Activated B cell treated with CpG ODN at 0.5 μM for 24 hours (primary cell): ENCODE measurements at regions not wholly inside any gene's neighbourhood (a gene's known extent, or its start where the extent isn't known, plus 50 kb on each side); places are given as distances from the start of the nearest gene placed in this dataset.

ENCODE experiments used
- ATAC-seq: fragments of 200-7000 bp; cut with Tn5 transposase; one replicate; pipeline ENCODE4 v1.10.0; 2021; ENCODE audit warnings: low read depth, mild to moderate bottlenecking, moderate library complexity
- CTCF ChIA-PET: fragments of 350-600 bp; sonication (Branson Sonifier 250); formaldehyde crosslinking; loops from one replicate; lab custom pipeline; 2021; ENCODE audit warnings: antibody characterized with exemption; lab: Charles Lee
- POLR2A ChIA-PET: fragments of 350-600 bp; sonication (Branson Sonifier 250); formaldehyde crosslinking; loops from one replicate; lab custom pipeline; 2021; ENCODE audit warnings: antibody characterized with exemption; lab: Charles Lee
- DNase-seq: peaks from one replicate; pipeline ENCODE4 v3.0.0; 2022
- H3K27ac Mint-ChIP-seq: one replicate; pipeline ENCODE4 v1.8.0; 2020; ENCODE audit warnings: mixed read lengths
- H3K27me3 Mint-ChIP-seq: one replicate; pipeline ENCODE4 v1.8.0; 2021; ENCODE audit warnings: mixed read lengths
- H3K36me3 Mint-ChIP-seq: one replicate; pipeline ENCODE4 v1.8.0; 2021; ENCODE audit warnings: low read depth, mixed read lengths
- H3K4me1 Mint-ChIP-seq: one replicate; pipeline ENCODE4 v1.8.0; 2021; ENCODE audit warnings: mixed read lengths
- H3K4me3 Mint-ChIP-seq: one replicate; pipeline ENCODE4 v1.8.0; 2020; ENCODE audit warnings: mild to moderate bottlenecking, mixed read lengths
- H3K9me3 Mint-ChIP-seq: one replicate; pipeline ENCODE4 v1.8.0; 2020; ENCODE audit warnings: mixed read lengths
- CTCF ChIP-seq: fragments of 200-600 bp; IDR thresholded peaks from one replicate; pipeline ENCODE4 v1.8.0; 2022; ENCODE audit warnings: antibody characterized with exemption, mild to moderate bottlenecking
- intact Hi-C: fragments of 100-400 bp; cut with micrococcal nuclease; formaldehyde crosslinking; loops from one replicate; pipeline ENCODE4 v1.15.1; 2024

- ChIA-PET CTCF (no interaction called here), POLR2A (no interaction called here)
- no peak for DNase-seq
- intact Hi-C loops: no loop called here
- Mint-ChIP-seq H3K4me3 (no peak overlapping the region), H3K27me3 (no peaks in the 10 kb centered on the region), H3K4me1 (peaks cover 22% of the 10 kb centered on the region), H3K9me3 (no peaks in the 10 kb centered on the region), H3K36me3 (no peaks in the 10 kb centered on the region), H3K27ac (no peak overlapping the region)
- ATAC-seq: no peak
- no peak for TF ChIP-seq CTCF
These were observed 225.3 kb upstream of the PITRM1 start for GRCh38 chr10:3397846-3398245.

- no peak for TF ChIP-seq CTCF
- CTCF ChIA-PET: no interaction called here
- H3K27ac Mint-ChIP-seq: no peak overlapping the region
- H3K36me3 Mint-ChIP-seq: no peaks in the 10 kb centered on the region
- H3K4me1 Mint-ChIP-seq: peaks cover 22% of the 10 kb centered on the region
- intact Hi-C loops: no loop called here
- ATAC-seq: no peak
- H3K4me3 Mint-ChIP-seq: no peak overlapping the region
- no peaks in the 10 kb centered on the region for H3K9me3 Mint-ChIP-seq
- DNase-seq: no peak
- POLR2A ChIA-PET: no interaction called here
- no peaks in the 10 kb centered on the region for H3K27me3 Mint-ChIP-seq
These were observed 224.6 kb upstream of the PITRM1 start for GRCh38 chr10:3397231-3397630.

- Mint-ChIP-seq H3K4me3 (no peak overlapping the region), H3K27me3 (no peaks in the 10 kb centered on the region), H3K4me1 (peaks cover 22% of the 10 kb centered on the region), H3K9me3 (no peaks in the 10 kb centered on the region), H3K36me3 (no peaks in the 10 kb centered on the region), H3K27ac (no peak overlapping the region)
- no peak for TF ChIP-seq CTCF
- CTCF ChIA-PET: interaction anchor here (1.4 kb wide), 1 partner anchor 1371 kb away, joined by 3 read pairs; no protein-coding TSS in a partner anchor
- POLR2A ChIA-PET: no interaction called here
- DNase-seq (no peak), ATAC-seq (no peak)
- intact Hi-C loops: no loop called here
These were observed 223.5 kb upstream of the PITRM1 start for GRCh38 chr10:3396116-3396515.

- ChIA-PET CTCF (interaction anchor here (1.4 kb wide), 1 partner anchor 1371 kb away, joined by 3 read pairs; no protein-coding TSS in a partner anchor), POLR2A (interaction anchor here (1.5 kb wide), 1 partner anchor 390 kb away, joined by 5 read pairs; the partner anchor contains the start of gene KLF6)
- no peak overlapping the region for H3K4me3 Mint-ChIP-seq
- H3K9me3 Mint-ChIP-seq: no peaks in the 10 kb centered on the region
- DNase-seq: no peak
- no peak overlapping the region for H3K27ac Mint-ChIP-seq
- peaks cover 22% of the 10 kb centered on the region for H3K4me1 Mint-ChIP-seq
- TF ChIP-seq CTCF: no peak
- ATAC-seq: peak; percentile 31
- intact Hi-C loops: no loop called here
- H3K27me3 Mint-ChIP-seq: no peaks in the 10 kb centered on the region
- no peaks in the 10 kb centered on the region for H3K36me3 Mint-ChIP-seq
These were observed 222.9 kb upstream of the PITRM1 start for GRCh38 chr10:3395458-3395861.

- no peak for ATAC-seq
- ChIA-PET POLR2A (interaction anchor here (1.5 kb wide), 1 partner anchor 390 kb away, joined by 5 read pairs; the partner anchor contains the start of gene KLF6), CTCF (interaction anchor here (1.4 kb wide), 1 partner anchor 1372 kb away, joined by 3 read pairs; no protein-coding TSS in a partner anchor)
- no peak for DNase-seq
- H3K27ac Mint-ChIP-seq: no peak overlapping the region
- intact Hi-C loops: no loop called here
- H3K9me3 Mint-ChIP-seq: no peaks in the 10 kb centered on the region
- TF ChIP-seq CTCF: no peak
- peaks cover under 1% of the 10 kb centered on the region for H3K27me3 Mint-ChIP-seq
- H3K36me3 Mint-ChIP-seq: no peaks in the 10 kb centered on the region
- H3K4me1 Mint-ChIP-seq: peaks cover 22% of the 10 kb centered on the region
- H3K4me3 Mint-ChIP-seq: no peak overlapping the region
These were observed 222.5 kb upstream of the PITRM1 start for GRCh38 chr10:3395041-3395440.
